Thoracic aorta (tissue), 2 donors: ENCODE measurements at regions not wholly inside any gene's neighbourhood (a gene's known extent, or its start where the extent isn't known, plus 50 kb on each side); places are given as distances from the start of the nearest gene placed in this dataset.
"Not testable (repeated sequence)": the region's sequence is repeated elsewhere in the genome, so short reads cannot be mapped to it uniquely, and the experiment has no call there.

Source experiments
- ATAC-seq: fragments of 150-250 bp; one replicate; pipeline ENCODE4 v1.8.0; 2017; ENCODE audit warnings: low read depth; ENCODE audit not compliant: insufficient number of reproducible peaks, low FRiP score
- DNase-seq: peaks from one replicate; pipeline ENCODE4 v3.0.0-alpha.2; 2020; ENCODE audit warnings: low spot score
- H3K27ac ChIP-seq, 2 donors: fragments of 200-600 bp; sonication (generic); 1 replicate in 1 of 2; 2 replicates in 1 of 2; pipeline ENCODE4 v1.5.1; 2016; ENCODE audit warnings: mild to moderate bottlenecking in 2 of 2, moderate library complexity in 2 of 2
- H3K27me3 ChIP-seq: fragments of 200-600 bp; sonication (generic); replicated peaks from 2 replicates; pipeline ENCODE4 v1.6.0; 2016; ENCODE audit warnings: mild to moderate bottlenecking; ENCODE audit not compliant: insufficient read depth
- H3K36me3 ChIP-seq: fragments of 200-600 bp; sonication (generic); one replicate; pipeline ENCODE4 v1.5.1; 2016
- H3K4me1 ChIP-seq, 2 donors: fragments of 200-600 bp; sonication (generic); 1 replicate in 1 of 2; 2 replicates in 1 of 2; pipeline versions ENCODE4 v1.5.1 to v1.6.0; 2016; ENCODE audit warnings: low read depth in 2 of 2, mild to moderate bottlenecking in 1 of 2; ENCODE audit not compliant: control insufficient read depth in 1 of 2
- H3K4me3 ChIP-seq: fragments of 200-600 bp; sonication (generic); 2 replicates; pipeline ENCODE4 v1.5.1; 2016; ENCODE audit warnings: mild to moderate bottlenecking
- H3K9me3 ChIP-seq: fragments of 200-600 bp; sonication (generic); 2 replicates; pipeline ENCODE4 v1.5.1; 2016
- TF ChIP-seq, protein P1 (sequence below): fragments of 200-600 bp; sonication (generic); IDR thresholded peaks from one replicate; pipeline ENCODE4 v1.5.1; 2019; ENCODE audit warnings: antibody characterized with exemption

DNA sequence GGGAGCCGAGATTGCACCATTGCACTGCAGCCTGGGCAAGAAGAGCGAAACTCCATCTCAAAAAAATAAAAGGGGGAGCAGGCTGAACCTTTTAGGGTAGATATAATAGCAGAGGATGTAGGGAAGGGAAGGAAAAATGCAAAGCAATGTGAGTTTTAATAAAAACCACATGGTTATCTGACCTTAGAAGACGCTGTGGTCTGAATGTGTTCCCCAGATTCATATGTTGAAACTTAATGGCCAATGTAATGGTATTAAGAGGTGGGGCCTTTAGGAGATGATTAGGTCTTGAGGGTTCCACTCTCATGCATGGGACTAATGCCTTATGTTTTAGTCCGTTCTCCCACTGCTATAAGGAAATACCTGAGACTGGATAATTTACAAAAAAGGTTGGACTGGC, 114.1 kb upstream of the STX18 start:
- H3K4me3 ChIP-seq: no peak overlapping the region
- no peak overlapping the region for H3K27ac ChIP-seq
- no peaks in the 10 kb centered on the region for H3K27me3 ChIP-seq
- H3K4me1 ChIP-seq: no peaks in the 10 kb centered on the region
- H3K36me3 ChIP-seq: no peaks in the 10 kb centered on the region
- H3K9me3 ChIP-seq: no peaks in the 10 kb centered on the region
- DNase-seq (no peak), ATAC-seq (no peak)
- TF ChIP-seq, protein P1, sequence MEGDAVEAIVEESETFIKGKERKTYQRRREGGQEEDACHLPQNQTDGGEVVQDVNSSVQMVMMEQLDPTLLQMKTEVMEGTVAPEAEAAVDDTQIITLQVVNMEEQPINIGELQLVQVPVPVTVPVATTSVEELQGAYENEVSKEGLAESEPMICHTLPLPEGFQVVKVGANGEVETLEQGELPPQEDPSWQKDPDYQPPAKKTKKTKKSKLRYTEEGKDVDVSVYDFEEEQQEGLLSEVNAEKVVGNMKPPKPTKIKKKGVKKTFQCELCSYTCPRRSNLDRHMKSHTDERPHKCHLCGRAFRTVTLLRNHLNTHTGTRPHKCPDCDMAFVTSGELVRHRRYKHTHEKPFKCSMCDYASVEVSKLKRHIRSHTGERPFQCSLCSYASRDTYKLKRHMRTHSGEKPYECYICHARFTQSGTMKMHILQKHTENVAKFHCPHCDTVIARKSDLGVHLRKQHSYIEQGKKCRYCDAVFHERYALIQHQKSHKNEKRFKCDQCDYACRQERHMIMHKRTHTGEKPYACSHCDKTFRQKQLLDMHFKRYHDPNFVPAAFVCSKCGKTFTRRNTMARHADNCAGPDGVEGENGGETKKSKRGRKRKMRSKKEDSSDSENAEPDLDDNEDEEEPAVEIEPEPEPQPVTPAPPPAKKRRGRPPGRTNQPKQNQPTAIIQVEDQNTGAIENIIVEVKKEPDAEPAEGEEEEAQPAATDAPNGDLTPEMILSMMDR: no peak

DNA sequence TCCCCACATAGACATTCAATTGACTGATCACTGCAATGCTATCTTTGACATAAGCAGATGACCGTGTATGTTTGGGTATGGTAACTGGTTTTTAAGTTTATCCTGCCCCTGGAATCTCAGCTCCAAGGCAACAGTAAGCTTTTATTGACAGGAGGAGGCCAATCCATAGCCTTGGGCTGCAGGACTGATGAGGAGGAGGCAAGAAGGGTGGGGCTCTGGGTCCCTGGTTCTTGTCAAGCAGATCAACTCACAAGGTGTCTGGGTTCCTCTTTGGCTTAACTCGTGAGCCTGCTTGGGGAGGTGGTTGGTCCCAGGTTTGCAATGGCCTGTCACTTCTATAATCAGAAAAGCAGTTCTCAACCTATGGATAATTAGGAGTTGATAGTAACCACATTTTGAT, 113.2 kb upstream of the STX18 start:
- Histone ChIP-seq H3K9me3 (no peaks in the 10 kb centered on the region), H3K27me3 (no peaks in the 10 kb centered on the region), H3K4me3 (no peak overlapping the region), H3K27ac (no peak overlapping the region), H3K36me3 (no peaks in the 10 kb centered on the region), H3K4me1 (no peaks in the 10 kb centered on the region)
- ATAC-seq (no peak), DNase-seq (no peak)
- TF ChIP-seq, protein P1: no peak

DNA sequence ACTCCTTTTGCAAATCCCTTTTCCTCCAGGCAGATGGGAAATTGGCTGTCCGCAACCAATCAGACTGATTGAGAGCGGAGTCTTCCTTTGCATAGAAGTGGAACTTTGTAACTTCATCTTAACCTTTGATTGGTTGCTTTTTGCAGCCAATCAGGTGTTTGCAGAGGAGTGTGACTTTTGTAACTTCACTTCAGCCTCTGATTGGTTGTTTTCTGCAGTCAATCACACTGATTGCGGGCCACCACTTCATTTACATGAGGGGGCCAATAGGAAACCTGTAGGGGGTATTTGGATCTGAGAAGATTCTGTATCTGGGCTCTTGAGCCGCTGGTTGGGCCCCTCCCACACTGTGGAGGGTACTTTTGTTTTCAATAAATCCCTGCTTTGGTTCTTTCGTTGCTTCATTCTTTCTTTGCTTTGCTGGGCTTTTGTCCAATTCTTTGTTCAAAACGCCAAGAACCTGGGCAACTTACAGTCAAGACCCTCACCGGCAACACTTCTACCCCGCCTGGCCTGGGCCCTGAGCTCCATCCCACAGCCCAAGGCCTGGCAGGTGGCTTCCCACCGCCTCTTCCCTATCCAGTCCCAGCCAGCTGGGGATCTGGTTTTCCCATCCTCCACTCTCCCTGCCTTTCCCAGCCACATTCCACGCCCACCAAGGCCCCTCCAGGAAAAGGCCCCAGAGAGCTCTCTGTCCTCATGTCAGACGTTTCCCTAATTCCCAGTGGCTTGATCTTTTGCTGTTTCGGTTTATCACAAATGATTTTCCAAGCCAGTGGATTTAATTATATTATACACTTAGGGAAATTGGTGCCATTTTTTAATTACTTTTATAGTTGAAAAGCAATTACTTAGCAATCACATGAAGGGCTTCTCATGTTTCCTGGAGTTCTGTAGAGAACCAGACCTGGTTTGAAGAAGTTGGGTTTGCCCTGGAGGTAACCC, 110.2 kb upstream of the STX18 start:
- Histone ChIP-seq H3K4me1 (no peaks in the 10 kb centered on the region), H3K27ac (no peak overlapping the region), H3K27me3 (no peaks in the 10 kb centered on the region), H3K36me3 (no peaks in the 10 kb centered on the region), H3K9me3 (no peaks in the 10 kb centered on the region), H3K4me3 (no peak overlapping the region)
- TF ChIP-seq, protein P1: no peak
- ATAC-seq (no peak), DNase-seq (no peak)

DNA sequence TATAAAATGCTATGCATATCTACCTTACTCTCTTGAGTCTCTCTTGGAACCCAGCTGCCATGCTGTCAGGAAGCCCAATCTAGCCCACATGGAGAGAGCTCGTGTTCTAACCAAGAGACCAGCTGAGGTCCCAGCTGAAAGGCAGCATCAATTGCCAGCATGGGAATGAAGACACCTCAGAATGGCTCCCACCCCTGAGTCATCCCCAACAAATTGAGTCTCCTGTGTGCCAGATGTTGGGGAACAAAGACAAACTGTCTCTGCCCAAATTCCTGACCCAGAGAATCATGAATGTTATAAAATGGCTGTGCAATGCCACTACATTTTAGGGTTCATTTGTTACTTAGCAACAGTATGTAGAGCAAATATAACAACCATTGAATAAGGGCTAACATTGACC, 105.2 kb upstream of the STX18 start:
- Histone ChIP-seq H3K9me3 (no peaks in the 10 kb centered on the region), H3K4me3 (no peak overlapping the region), H3K27me3 (no peaks in the 10 kb centered on the region), H3K36me3 (no peaks in the 10 kb centered on the region), H3K4me1 (no peaks in the 10 kb centered on the region), H3K27ac (no peak overlapping the region)
- ATAC-seq (no peak), DNase-seq (no peak)
- TF ChIP-seq, protein P1: no peak

DNA sequence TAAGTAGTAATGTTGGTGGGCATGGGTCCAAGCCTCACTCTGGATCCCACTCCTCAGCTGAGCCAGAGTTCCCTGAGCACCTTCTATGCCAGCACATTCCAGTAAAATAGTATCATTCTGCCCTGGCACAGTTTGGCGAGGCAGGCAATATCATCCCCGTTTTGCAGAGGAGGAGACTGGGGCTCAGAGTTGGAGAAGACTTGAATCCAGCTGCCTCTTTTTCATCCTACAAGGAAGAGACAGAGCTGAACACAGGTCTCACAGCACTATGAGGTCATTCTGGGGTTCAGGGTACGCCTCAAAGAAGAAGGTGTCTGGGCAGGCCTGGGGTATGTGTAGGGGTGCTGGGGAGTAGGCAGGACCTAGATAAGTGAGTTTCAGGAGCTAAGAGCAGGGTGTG, 103.9 kb upstream of the STX18 start:
- TF ChIP-seq, protein P1: no peak
- H3K4me3 ChIP-seq: no peak overlapping the region
- ATAC-seq: no peak
- H3K27ac ChIP-seq: no peak overlapping the region
- H3K27me3 ChIP-seq: no peaks in the 10 kb centered on the region
- no peaks in the 10 kb centered on the region for H3K9me3 ChIP-seq
- H3K4me1 ChIP-seq: no peaks in the 10 kb centered on the region
- DNase-seq: no peak
- H3K36me3 ChIP-seq: no peaks in the 10 kb centered on the region

- H3K36me3 ChIP-seq, H3K4me3 ChIP-seq, ATAC-seq, H3K27me3 ChIP-seq, H3K4me1 ChIP-seq, H3K27ac ChIP-seq, DNase-seq, H3K9me3 ChIP-seq: not testable (repeated sequence)
These were observed 102.4 kb upstream of the STX18 start for GRCh38 chr4:4644277-4644676.

GRCh38 chr4:4643743-4644142, 101.9 kb upstream of the STX18 start:
- not testable (repeated sequence) for H3K4me3 ChIP-seq, ATAC-seq, H3K27me3 ChIP-seq, H3K4me1 ChIP-seq, H3K27ac ChIP-seq, H3K9me3 ChIP-seq, DNase-seq, H3K36me3 ChIP-seq
